GM10266 (cell line): ENCODE measurements at regions not wholly inside any gene's neighbourhood (a gene's known extent, or its start where the extent isn't known, plus 50 kb on each side); places are given as distances from the start of the nearest gene placed in this dataset.

Experiments
- DNase-seq: peaks from one replicate; pipeline ENCODE4 v3.0.0; 2012; ENCODE audit errors: extremely low spot score
- CTCF ChIP-seq: IDR thresholded peaks from 2 replicates; pipeline ENCODE4 v1.5.1; 2012; ENCODE audit warnings: mild to moderate bottlenecking, low read depth; ENCODE audit not compliant: control insufficient read depth, insufficient read depth; ENCODE audit errors: missing control alignments

GRCh38 chr5:26482810-26483375, 555.5 kb downstream of the CDH9 start:
- peak; percentile 52 for TF ChIP-seq CTCF
- DNase-seq = peak; percentile 62

- TF ChIP-seq CTCF = no peak
- DNase-seq = no peak
These were observed 556.1 kb downstream of the CDH9 start for GRCh38 chr5:26482076-26482809.

- no peak for DNase-seq
- no peak for TF ChIP-seq CTCF
These were observed 567.9 kb downstream of the CDH9 start for GRCh38 chr5:26470439-26470838.

- no peak for TF ChIP-seq CTCF
- DNase-seq = no peak
These were observed 599.3 kb downstream of the CDH9 start for GRCh38 chr5:26439121-26439520.

GRCh38 chr5:26434688-26435087, 603.7 kb downstream of the CDH9 start:
- no peak for TF ChIP-seq CTCF
- no peak for DNase-seq

GRCh38 chr5:26432386-26432785, 606.0 kb downstream of the CDH9 start:
- no peak for TF ChIP-seq CTCF

GRCh38 chr5:26430323-26430722, 608.1 kb downstream of the CDH9 start:
- no peak for TF ChIP-seq CTCF
- DNase-seq = no peak

More at GRCh38 chr5:26432386-26432785, 606.0 kb downstream of the CDH9 start:
- DNase-seq = no peak
